Mucosa of rectum (tissue), 2 donors: ENCODE measurements at regions not wholly inside any gene's neighbourhood (a gene's known extent, or its start where the extent isn't known, plus 50 kb on each side); places are given as distances from the start of the nearest gene placed in this dataset.

Experiments used
- H3K27ac ChIP-seq, 2 donors: one replicate each; pipeline ENCODE4 v1.7.0; 2013; ENCODE audit warnings: inconsistent platforms in 2 of 2, low read depth in 2 of 2, low read length in 2 of 2
- H3K27me3 ChIP-seq, 2 donors: one replicate each; pipeline ENCODE4 v1.7.0; 2013; ENCODE audit warnings: low read length in 2 of 2; ENCODE audit not compliant: control insufficient read depth in 2 of 2, insufficient read depth in 2 of 2
- H3K36me3 ChIP-seq, 2 donors: one replicate each; pipeline ENCODE4 v1.7.0; 2013; ENCODE audit warnings: low read length in 2 of 2; ENCODE audit not compliant: control insufficient read depth in 2 of 2, insufficient read depth in 2 of 2
- H3K4me1 ChIP-seq, 2 donors: one replicate each; pipeline ENCODE4 v1.7.0; 2013; ENCODE audit warnings: low read length in 2 of 2, mild to moderate bottlenecking in 1 of 2; ENCODE audit not compliant: control insufficient read depth in 2 of 2, insufficient read depth in 2 of 2
- H3K4me3 ChIP-seq, 2 donors: one replicate each; pipeline ENCODE4 v1.7.0; 2013; ENCODE audit warnings: low read length in 2 of 2
- H3K9ac ChIP-seq, 2 donors: one replicate each; pipeline ENCODE4 v1.7.0; 2013; ENCODE audit warnings: low read length in 2 of 2, low read depth in 1 of 2, mild to moderate bottlenecking in 1 of 2
- H3K9me3 ChIP-seq, 2 donors: one replicate each; pipeline ENCODE4 v1.7.0; 2013; ENCODE audit warnings: low read length in 2 of 2; ENCODE audit not compliant: control insufficient read depth in 2 of 2
- donor health status: healthy.
- donor health status: Normal muscosa, but diverticular disease.

DNA sequence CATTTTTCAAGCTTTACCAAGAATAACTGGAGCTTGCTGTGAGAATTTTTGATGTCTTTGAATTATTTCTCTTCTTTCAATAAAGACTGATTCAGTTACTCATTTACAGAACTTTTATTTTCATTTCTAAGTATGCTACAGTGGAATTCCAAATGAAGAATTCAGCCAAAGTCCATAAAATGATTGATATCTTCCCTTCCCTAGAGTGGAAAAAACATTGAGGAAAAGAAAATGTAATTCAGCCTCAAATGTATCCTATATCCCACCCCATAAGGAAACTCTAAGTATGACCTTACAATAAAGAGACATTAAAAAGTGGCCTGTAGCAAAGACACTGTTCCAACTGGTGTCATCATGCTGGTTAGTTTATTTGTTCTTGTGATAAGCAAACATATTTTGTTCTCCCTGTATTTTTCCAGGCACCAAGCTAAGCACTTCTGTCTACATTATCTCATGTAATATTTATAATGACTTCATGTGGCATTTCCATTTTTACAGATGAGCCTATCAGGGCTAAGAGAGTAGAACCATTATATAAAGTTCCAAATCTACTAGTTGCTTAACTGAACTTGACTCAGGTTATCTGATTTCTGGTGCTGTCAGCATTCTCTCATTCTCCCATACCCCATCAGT lies 450.4 kb downstream of the NEBL start:
- no peaks in the 10 kb centered on the region for H3K4me1 ChIP-seq
- no peak overlapping the region for H3K27ac ChIP-seq
- H3K27me3 ChIP-seq, result no peaks in the 10 kb centered on the region
- H3K4me3 ChIP-seq, result no peak overlapping the region
- no peaks in the 10 kb centered on the region for H3K9me3 ChIP-seq
- no peaks in the 10 kb centered on the region for H3K36me3 ChIP-seq
- no peak overlapping the region for H3K9ac ChIP-seq

DNA sequence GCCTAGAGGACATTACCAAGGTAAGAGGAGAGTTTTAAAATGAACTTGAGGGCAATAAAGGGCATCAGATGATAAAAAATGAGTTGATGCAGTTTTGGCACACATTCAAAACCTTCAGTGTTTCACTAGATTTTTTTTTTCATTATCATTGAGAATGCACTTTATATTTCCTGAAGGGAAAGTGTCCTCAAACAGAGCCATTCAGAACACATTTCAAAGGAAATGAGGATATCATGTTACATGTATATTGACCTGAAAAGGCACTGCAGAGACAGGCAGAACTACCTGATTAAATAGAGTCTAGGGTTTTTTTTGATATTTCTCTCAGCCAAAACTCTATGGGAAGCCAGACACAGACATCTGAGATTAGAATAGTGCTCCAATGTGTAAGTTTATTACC lies 454.0 kb downstream of the NEBL start:
- H3K9ac ChIP-seq, result no peak overlapping the region
- H3K27ac ChIP-seq, result no peak overlapping the region
- H3K9me3 ChIP-seq, result no peaks in the 10 kb centered on the region
- no peak overlapping the region for H3K4me3 ChIP-seq
- no peaks in the 10 kb centered on the region for H3K27me3 ChIP-seq
- H3K36me3 ChIP-seq, result no peaks in the 10 kb centered on the region
- H3K4me1 ChIP-seq, result no peaks in the 10 kb centered on the region

DNA sequence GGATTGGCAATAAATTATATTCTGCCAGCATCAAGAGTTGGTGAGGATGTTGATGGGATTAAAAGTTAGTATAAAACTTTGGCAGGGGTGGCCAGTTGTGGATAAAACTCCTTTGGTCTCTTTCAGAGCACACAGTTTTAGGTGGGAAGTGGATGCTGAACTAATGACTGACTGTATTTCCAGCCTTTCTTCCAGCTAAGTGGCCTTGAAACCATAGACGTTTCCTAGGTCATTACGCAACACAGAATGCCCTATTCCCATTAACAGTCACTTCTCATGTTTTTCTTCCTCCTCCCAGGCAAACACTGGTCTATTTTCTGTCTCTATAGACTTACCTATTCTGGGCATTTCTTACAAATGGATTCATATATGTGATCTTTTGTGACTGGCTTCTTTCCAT lies 467.4 kb downstream of the NEBL start:
- Histone ChIP-seq H3K36me3 (no peaks in the 10 kb centered on the region), H3K27me3 (no peaks in the 10 kb centered on the region), H3K9me3 (no peaks in the 10 kb centered on the region), H3K4me3 (no peak overlapping the region), H3K27ac (no peak overlapping the region), H3K4me1 (no peaks in the 10 kb centered on the region), H3K9ac (no peak overlapping the region)

DNA sequence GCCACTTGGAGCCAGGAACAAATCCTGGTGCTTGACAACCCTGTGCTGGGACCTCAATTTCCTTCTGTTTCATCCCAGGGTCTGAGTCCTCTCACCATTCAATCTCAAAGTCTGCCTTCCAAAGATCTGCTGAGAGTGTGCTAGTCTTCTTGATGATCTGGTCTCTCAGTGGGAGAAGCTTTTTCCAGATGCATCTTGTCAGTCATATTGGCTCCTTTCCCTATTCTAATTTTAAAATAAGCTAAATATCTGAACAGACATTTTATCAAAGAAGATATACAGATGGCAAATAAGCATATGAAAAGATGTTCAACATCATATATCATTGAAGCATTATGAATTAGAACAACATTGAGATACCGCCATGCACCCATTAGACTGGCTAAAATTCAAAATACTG lies 469.3 kb downstream of the NEBL start:
- Histone ChIP-seq H3K9ac (no peak overlapping the region), H3K27ac (no peak overlapping the region), H3K36me3 (no peaks in the 10 kb centered on the region), H3K4me1 (no peaks in the 10 kb centered on the region), H3K9me3 (no peaks in the 10 kb centered on the region), H3K4me3 (no peak overlapping the region), H3K27me3 (no peaks in the 10 kb centered on the region)

DNA sequence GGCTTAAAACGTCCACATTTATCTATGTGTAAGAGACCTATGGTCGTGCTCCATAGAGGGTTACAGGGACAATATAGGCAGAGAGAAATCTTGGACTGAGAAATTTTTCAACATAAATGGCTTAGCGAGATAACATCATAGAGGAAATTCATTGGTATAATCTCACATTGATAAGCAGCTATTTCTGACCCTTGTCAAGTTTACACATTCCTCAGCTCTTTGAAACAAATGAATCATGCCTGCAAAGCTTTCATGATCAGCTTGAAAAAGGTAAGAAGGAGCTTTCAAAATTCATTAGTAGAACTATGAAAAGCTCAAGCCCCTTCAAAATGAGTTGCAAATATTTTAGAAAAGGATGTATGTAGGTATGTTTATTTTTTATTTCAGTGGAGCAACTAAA lies 478.8 kb downstream of the NEBL start:
- H3K27me3 ChIP-seq, result no peaks in the 10 kb centered on the region
- no peaks in the 10 kb centered on the region for H3K4me1 ChIP-seq
- no peak overlapping the region for H3K4me3 ChIP-seq
- H3K27ac ChIP-seq, result no peak overlapping the region
- no peak overlapping the region for H3K9ac ChIP-seq
- no peaks in the 10 kb centered on the region for H3K36me3 ChIP-seq
- no peaks in the 10 kb centered on the region for H3K9me3 ChIP-seq

DNA sequence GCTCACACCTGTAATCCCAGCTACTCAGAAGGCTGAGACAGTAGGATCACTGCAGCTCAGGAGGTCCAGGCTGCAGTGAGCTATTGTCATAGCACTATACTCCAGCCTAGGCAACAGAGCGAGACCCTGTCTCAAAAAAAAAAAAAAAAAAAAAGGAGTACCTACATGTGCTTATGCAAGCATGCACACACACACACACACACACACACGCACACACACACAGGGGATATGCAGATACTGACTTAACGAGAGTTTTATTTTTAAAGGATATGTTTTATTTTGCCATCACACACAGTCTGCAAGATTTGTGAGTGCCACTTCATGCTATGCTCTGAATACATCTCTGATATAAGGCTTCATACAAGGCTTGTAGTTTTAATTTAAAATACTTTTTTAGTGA lies 479.3 kb downstream of the NEBL start:
- H3K4me3 ChIP-seq, result no peak overlapping the region
- no peaks in the 10 kb centered on the region for H3K9me3 ChIP-seq
- no peaks in the 10 kb centered on the region for H3K4me1 ChIP-seq
- no peak overlapping the region for H3K9ac ChIP-seq
- no peak overlapping the region for H3K27ac ChIP-seq
- no peaks in the 10 kb centered on the region for H3K36me3 ChIP-seq
- no peaks in the 10 kb centered on the region for H3K27me3 ChIP-seq

DNA sequence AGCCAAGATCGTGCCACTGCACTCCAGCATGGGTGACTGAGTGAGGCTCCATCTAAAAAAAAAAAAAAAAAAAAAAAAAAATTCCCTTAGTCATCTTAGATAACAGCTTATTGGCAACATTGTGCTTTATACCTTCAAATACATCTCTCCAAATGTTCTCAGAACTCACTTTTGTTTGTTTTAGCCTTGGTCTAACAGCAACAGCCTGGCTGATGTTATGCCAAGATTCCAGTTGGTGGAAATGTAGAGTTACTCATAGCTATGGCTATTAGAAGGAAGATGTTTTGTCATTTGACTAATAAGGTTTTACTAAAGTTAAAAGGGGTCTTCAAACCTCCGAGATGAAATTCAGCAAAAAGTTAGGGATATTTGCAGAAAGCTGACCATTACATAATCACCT lies 481.4 kb downstream of the NEBL start:
- Histone ChIP-seq H3K27me3 (no peaks in the 10 kb centered on the region), H3K4me3 (no peak overlapping the region), H3K9ac (no peak overlapping the region), H3K27ac (no peak overlapping the region), H3K36me3 (no peaks in the 10 kb centered on the region), H3K9me3 (no peaks in the 10 kb centered on the region), H3K4me1 (no peaks in the 10 kb centered on the region)

DNA sequence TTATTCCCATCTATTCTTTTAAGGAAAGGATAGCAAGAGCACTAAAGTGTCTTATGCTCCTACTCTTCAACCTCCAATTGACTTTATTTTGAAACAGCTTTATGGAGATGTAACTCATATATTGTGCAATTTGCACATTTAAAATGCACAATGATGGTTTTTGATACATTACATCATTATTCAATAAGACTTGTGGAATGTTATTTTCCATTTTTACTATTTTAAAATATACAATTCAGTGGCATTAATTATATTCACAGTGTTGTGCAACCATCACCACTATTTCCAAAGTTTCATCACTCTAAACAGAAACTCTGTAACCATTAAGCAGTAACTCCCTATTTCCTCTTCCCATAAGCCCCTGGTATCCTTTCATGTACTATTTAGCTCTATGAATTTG lies 489.8 kb downstream of the NEBL start:
- Histone ChIP-seq H3K27me3 (no peaks in the 10 kb centered on the region), H3K4me3 (no peak overlapping the region), H3K9ac (no peak overlapping the region), H3K4me1 (no peaks in the 10 kb centered on the region), H3K36me3 (no peaks in the 10 kb centered on the region), H3K27ac (no peak overlapping the region), H3K9me3 (no peaks in the 10 kb centered on the region)

DNA sequence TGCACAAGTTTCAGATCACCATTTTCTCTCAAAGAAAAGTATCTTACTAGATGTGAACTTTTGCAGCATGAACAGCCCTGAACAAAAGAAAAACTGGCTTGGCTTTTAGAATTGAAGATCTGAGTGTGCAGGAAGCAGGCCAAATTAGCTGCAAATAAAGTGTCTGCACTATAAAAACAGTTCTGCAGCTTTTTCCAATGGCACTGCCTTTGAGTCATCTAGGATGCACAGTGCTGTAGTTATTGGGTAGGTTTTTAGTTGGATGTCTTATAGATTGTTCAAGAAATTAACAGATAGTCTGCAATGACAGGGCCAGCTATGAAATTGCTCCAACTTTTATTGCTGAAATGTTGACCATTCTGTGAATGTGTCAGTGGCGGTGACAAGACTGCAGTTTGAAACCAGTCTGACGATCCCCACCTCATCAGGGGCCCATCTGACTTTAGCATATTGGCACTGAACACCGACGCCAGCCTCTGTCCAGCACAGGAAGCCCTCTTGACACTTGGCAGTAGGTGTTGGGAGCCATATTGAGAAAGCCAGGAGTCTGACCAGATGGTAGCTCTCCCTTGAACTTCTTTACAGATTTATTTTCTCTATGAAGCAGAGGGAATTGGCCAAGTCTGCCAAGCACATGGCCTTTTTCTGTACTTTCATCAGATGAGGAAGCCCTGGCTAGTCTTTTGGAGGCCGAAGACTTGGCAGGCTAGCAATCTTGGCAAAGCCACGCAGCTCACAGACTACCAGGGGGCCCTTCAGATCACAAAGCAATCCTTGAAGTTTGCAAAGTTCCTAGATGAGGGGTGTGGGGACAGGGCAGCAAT lies 490.6 kb downstream of the NEBL start:
- H3K9ac ChIP-seq, result no peak overlapping the region
- no peaks in the 10 kb centered on the region for H3K4me1 ChIP-seq
- no peaks in the 10 kb centered on the region for H3K27me3 ChIP-seq
- H3K9me3 ChIP-seq, result no peaks in the 10 kb centered on the region
- H3K36me3 ChIP-seq, result no peaks in the 10 kb centered on the region
- no peak overlapping the region for H3K4me3 ChIP-seq
- no peak overlapping the region for H3K27ac ChIP-seq

DNA sequence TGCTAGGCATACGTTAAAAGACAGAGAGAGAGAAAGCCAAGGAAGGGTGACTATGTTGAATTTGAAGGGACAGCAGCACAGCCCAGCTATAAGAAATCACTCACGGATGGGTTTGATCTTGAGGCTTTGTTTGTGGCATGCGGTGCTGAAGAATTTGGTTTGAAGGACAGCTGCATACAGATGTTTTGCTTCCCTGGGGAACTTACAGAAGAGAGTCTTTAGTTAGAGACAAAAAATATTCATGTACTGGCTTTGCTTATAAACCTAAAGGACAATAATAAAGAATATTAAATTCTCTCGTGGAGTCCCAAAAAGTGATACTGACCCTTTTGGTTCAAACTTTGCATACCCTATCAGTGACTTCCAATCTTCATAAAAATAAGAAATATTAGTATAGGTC lies 491.4 kb downstream of the NEBL start:
- Histone ChIP-seq H3K9me3 (no peaks in the 10 kb centered on the region), H3K36me3 (no peaks in the 10 kb centered on the region), H3K4me1 (no peaks in the 10 kb centered on the region), H3K27ac (no peak overlapping the region), H3K27me3 (no peaks in the 10 kb centered on the region), H3K9ac (no peak overlapping the region), H3K4me3 (no peak overlapping the region)
